OCI-LY3 (cell line): ENCODE measurements at regions not wholly inside any gene's neighbourhood (a gene's known extent, or its start where the extent isn't known, plus 50 kb on each side); places are given as distances from the start of the nearest gene placed in this dataset.

ENCODE experiments used
- H2AFZ ChIP-seq: fragments of 200-600, 300-600 bp; shearing (Covaris generic); 2 replicates; pipeline ENCODE4 v1.6.0; 2014; ENCODE audit warnings: antibody characterized with exemption, low read depth, low read length
- H3K27ac ChIP-seq: fragments of 200-600, 300-600 bp; sonication (generic); 2 replicates; pipeline ENCODE4 v1.5.1; 2014; ENCODE audit warnings: mild to moderate bottlenecking, low read length, moderate library complexity, mixed read lengths
- H3K27me3 ChIP-seq: fragments of 200-600, 300-600 bp; sonication (generic); 2 replicates; pipeline ENCODE4 v1.6.1; 2014; ENCODE audit warnings: low read depth, low read length, mixed read lengths
- H3K36me3 ChIP-seq: fragments of 200-600, 300-600 bp; sonication (generic); replicated peaks from 2 replicates; pipeline ENCODE3; 2014; ENCODE audit warnings: low read depth, low read length, mixed read lengths
- H3K4me1 ChIP-seq: fragments of 300-600, 200-600 bp; sonication (generic); 2 replicates; pipeline ENCODE4 v1.6.1; 2014; ENCODE audit warnings: low read length, mixed read lengths
- H3K4me2 ChIP-seq: fragments of 200-600, 300-600 bp; sonication (generic); 2 replicates; pipeline ENCODE4 v1.6.1; 2014; ENCODE audit warnings: low read length, mixed read lengths
- H3K4me3 ChIP-seq: fragments of 300-600, 200-600 bp; sonication (generic); 2 replicates; pipeline ENCODE4 v1.5.1; 2014; ENCODE audit warnings: antibody characterized with exemption, mild to moderate bottlenecking, low read length, moderate library complexity
- H3K79me2 ChIP-seq: fragments of 300-600, 200-600 bp; shearing (Covaris generic); 2 replicates; pipeline ENCODE4 v1.6.1; 2014; ENCODE audit warnings: mild to moderate bottlenecking, low read length, mixed read lengths
- H3K9ac ChIP-seq: fragments of 300-600, 200-600 bp; shearing (Covaris generic); 2 replicates; pipeline ENCODE4 v1.6.0; 2014; ENCODE audit warnings: mild to moderate bottlenecking, low read length, moderate library complexity
- H3K9me3 ChIP-seq: fragments of 200-600, 300-600 bp; shearing (Covaris generic); 2 replicates; pipeline ENCODE4 v1.6.1; 2014; ENCODE audit warnings: low read length, mixed read lengths; ENCODE audit not compliant: insufficient read depth
- H4K20me1 ChIP-seq: fragments of 200-600, 300-600 bp; sonication (generic); 2 replicates; pipeline ENCODE4 v1.6.1; 2016; ENCODE audit warnings: low read length, mixed read lengths; ENCODE audit not compliant: insufficient read depth
- EZH2phosphoT487 ChIP-seq: fragments of 200-600 bp; shearing (Covaris generic); IDR thresholded peaks from 2 replicates; pipeline ENCODE4 v1.6.1; 2018; ENCODE audit warnings: antibody characterized with exemption, mixed run types, low read depth
- TF ChIP-seq, protein P1 (sequence below): fragments of 200-600, 300-600 bp; sonication (generic); IDR thresholded peaks from 2 replicates; pipeline ENCODE4 v1.5.1; 2014; ENCODE audit warnings: antibody characterized with exemption, low read length, low read depth

GRCh38 chr13:73662833-73663232 lies 471.4 kb downstream of the KLF12 start:
- no peak overlapping the region for H2AFZ ChIP-seq
- H3K4me2 ChIP-seq = no peak overlapping the region
- no peak overlapping the region for H3K27ac ChIP-seq
- peaks cover 10% of the 10 kb centered on the region for H3K4me1 ChIP-seq
- H3K9ac ChIP-seq = no peak overlapping the region
- no peak for TF ChIP-seq EZH2phosphoT487
- TF ChIP-seq, protein P1, sequence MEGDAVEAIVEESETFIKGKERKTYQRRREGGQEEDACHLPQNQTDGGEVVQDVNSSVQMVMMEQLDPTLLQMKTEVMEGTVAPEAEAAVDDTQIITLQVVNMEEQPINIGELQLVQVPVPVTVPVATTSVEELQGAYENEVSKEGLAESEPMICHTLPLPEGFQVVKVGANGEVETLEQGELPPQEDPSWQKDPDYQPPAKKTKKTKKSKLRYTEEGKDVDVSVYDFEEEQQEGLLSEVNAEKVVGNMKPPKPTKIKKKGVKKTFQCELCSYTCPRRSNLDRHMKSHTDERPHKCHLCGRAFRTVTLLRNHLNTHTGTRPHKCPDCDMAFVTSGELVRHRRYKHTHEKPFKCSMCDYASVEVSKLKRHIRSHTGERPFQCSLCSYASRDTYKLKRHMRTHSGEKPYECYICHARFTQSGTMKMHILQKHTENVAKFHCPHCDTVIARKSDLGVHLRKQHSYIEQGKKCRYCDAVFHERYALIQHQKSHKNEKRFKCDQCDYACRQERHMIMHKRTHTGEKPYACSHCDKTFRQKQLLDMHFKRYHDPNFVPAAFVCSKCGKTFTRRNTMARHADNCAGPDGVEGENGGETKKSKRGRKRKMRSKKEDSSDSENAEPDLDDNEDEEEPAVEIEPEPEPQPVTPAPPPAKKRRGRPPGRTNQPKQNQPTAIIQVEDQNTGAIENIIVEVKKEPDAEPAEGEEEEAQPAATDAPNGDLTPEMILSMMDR = no peak
- H3K79me2 ChIP-seq = no peaks in the 10 kb centered on the region
- H3K9me3 ChIP-seq = no peaks in the 10 kb centered on the region
- no peaks in the 10 kb centered on the region for H3K36me3 ChIP-seq
- no peaks in the 10 kb centered on the region for H3K27me3 ChIP-seq
- no peaks in the 10 kb centered on the region for H4K20me1 ChIP-seq
- no peak overlapping the region for H3K4me3 ChIP-seq

DNA sequence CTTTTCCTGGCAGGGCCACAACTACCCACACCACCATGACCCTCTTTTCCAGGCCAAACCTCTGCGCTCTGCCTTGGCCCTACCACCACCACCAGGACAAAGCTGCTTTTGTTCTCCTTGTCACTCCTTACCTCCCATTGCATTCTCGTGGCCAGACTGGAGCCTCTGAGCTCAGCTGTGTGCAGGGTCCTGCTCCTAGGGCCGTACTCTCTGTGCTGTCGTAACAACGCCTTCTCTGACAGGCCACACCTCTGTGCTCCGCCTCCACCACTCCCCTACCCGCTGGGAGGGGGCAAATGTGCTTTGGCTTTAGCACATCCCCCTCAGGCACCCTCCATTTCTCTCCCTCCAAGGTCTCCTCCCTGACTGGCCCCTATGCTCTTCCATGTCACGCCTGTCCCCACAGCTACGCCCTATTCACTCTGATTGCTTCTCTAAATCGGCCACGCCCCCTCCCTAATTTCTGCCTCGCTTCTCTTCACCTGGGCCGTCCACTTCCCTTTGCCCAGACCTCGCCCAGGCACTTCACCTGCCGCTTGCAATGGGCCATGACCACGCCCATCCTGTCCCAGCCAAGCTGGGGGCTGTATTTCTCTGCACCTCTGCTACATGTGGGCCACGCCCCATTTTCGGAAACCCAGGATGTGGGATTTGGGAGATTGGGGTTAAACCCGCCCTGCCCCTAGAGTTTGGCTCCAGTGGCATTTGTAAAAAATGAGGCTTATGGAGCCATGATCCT lies 472.3 kb downstream of the KLF12 start:
- H3K4me1 ChIP-seq = peaks cover 10% of the 10 kb centered on the region
- no peaks in the 10 kb centered on the region for H3K27me3 ChIP-seq
- H4K20me1 ChIP-seq = no peaks in the 10 kb centered on the region
- H3K9ac ChIP-seq = no peak overlapping the region
- H3K4me3 ChIP-seq = no peak overlapping the region
- H3K9me3 ChIP-seq = no peaks in the 10 kb centered on the region
- no peak overlapping the region for H2AFZ ChIP-seq
- no peaks in the 10 kb centered on the region for H3K36me3 ChIP-seq
- H3K79me2 ChIP-seq = no peaks in the 10 kb centered on the region
- no peak overlapping the region for H3K27ac ChIP-seq
- no peak for TF ChIP-seq EZH2phosphoT487
- TF ChIP-seq, protein P1 = no peak
- H3K4me2 ChIP-seq = no peak overlapping the region

DNA sequence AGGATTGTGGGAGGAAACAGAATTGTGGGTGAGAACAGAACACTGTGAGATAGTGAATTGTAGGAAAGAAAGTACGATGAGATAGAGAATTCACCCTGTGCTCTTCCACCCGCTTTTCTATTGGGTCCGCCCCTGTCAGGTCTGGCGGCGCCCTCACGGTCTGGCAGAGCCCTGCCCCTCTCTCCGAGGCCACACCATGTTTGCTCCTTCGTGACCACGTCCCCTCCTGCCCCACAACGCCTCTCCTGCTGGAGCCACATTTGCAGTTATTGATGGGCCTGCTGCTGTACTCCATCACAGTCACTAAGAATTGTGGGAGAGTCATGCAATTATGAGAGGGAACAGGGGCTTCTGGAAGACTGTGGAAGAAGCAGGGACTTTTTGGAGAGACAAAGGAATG lies 473.1 kb downstream of the KLF12 start:
- TF ChIP-seq, protein P1 = no peak
- TF ChIP-seq EZH2phosphoT487 = no peak
- Histone ChIP-seq H3K9ac (no peak overlapping the region), H4K20me1 (no peaks in the 10 kb centered on the region), H3K79me2 (no peaks in the 10 kb centered on the region), H3K9me3 (no peaks in the 10 kb centered on the region), H3K36me3 (no peaks in the 10 kb centered on the region), H3K4me2 (no peak overlapping the region), H3K4me1 (peaks cover 10% of the 10 kb centered on the region), H3K27ac (no peak overlapping the region), H3K4me3 (no peak overlapping the region), H2AFZ (no peak overlapping the region), H3K27me3 (no peaks in the 10 kb centered on the region)

- H4K20me1 ChIP-seq = no peaks in the 10 kb centered on the region
- no peak overlapping the region for H3K4me2 ChIP-seq
- no peak overlapping the region for H2AFZ ChIP-seq
- no peak overlapping the region for H3K4me3 ChIP-seq
- H3K9me3 ChIP-seq = no peaks in the 10 kb centered on the region
- H3K4me1 ChIP-seq = no peaks in the 10 kb centered on the region
- no peaks in the 10 kb centered on the region for H3K36me3 ChIP-seq
- H3K27me3 ChIP-seq = no peaks in the 10 kb centered on the region
- H3K27ac ChIP-seq = no peak overlapping the region
- H3K9ac ChIP-seq = no peak overlapping the region
- TF ChIP-seq EZH2phosphoT487 = no peak
- TF ChIP-seq, protein P1 = no peak
- no peaks in the 10 kb centered on the region for H3K79me2 ChIP-seq
These were observed 475.6 kb downstream of the KLF12 start for GRCh38 chr13:73658639-73659038.
